Effector memory CD8-positive, alpha-beta T cell (primary cell): ENCODE measurements at regions not wholly inside any gene's neighbourhood (a gene's known extent, or its start where the extent isn't known, plus 50 kb on each side); places are given as distances from the start of the nearest gene placed in this dataset.

Experiments used
- ATAC-seq: fragments of 150-1000 bp; cut with Tn5 transposase; replicated peaks from 2 replicates; pipeline ENCODE4 v1.10.0; 2021; ENCODE audit warnings: mild to moderate bottlenecking, moderate library complexity
- DNase-seq, 3 experiments: peaks; one replicate each; pipeline ENCODE4 v3.0.0; 2021
- H3K27ac Mint-ChIP-seq, 2 donors: one replicate each; pipeline ENCODE4 v1.8.0; 2022; ENCODE audit warnings: mild to moderate bottlenecking in 2 of 2, mixed read lengths in 2 of 2, moderate library complexity in 2 of 2
- H3K27me3 Mint-ChIP-seq, 2 donors: one replicate each; pipeline ENCODE4 v1.8.0; 2022; ENCODE audit warnings: mixed read lengths in 2 of 2
- H3K36me3 Mint-ChIP-seq: one replicate; pipeline ENCODE4 v1.8.0; 2022; ENCODE audit warnings: mild to moderate bottlenecking, moderate library complexity, mixed read lengths; ENCODE audit not compliant: insufficient read depth
- H3K4me1 Mint-ChIP-seq, 2 donors: one replicate each; pipeline ENCODE4 v1.8.0; 2022; ENCODE audit warnings: low read depth in 2 of 2, mixed read lengths in 2 of 2
- H3K4me3 Mint-ChIP-seq, 2 donors: one replicate each; pipeline ENCODE4 v1.8.0; 2022; ENCODE audit warnings: mild to moderate bottlenecking in 2 of 2, mixed read lengths in 2 of 2, moderate library complexity in 2 of 2
- H3K9me3 Mint-ChIP-seq, 2 donors: one replicate each; pipeline ENCODE4 v1.8.0; 2022; ENCODE audit warnings: mixed read lengths in 2 of 2

GRCh38 chr17:73694491-73694890 lies 50.2 kb upstream of the SDK2 start:
- no peaks in the 10 kb centered on the region for H3K36me3 Mint-ChIP-seq
- H3K4me1 Mint-ChIP-seq: peaks cover 0 to 4% of the 10 kb centered on the region in 2 donors
- ATAC-seq: no peak
- H3K4me3 Mint-ChIP-seq: no peak overlapping the region
- peaks cover 0 to 12% of the 10 kb centered on the region in 2 donors for H3K9me3 Mint-ChIP-seq
- H3K27me3 Mint-ChIP-seq: peaks cover 25 to 45% of the 10 kb centered on the region in 2 donors
- no peak for DNase-seq
- H3K27ac Mint-ChIP-seq: no peak overlapping the region

GRCh38 chr17:73695035-73695738 lies 50.9 kb upstream of the SDK2 start:
- Mint-ChIP-seq H3K4me3 (no peak overlapping the region), H3K36me3 (no peaks in the 10 kb centered on the region), H3K27me3 (peaks cover 25 to 39% of the 10 kb centered on the region in 2 donors), H3K4me1 (peaks cover 0 to 4% of the 10 kb centered on the region in 2 donors), H3K27ac (no peak overlapping the region), H3K9me3 (peaks cover 0 to 12% of the 10 kb centered on the region in 2 donors)
- ATAC-seq (no peak), DNase-seq (no peak)

- Mint-ChIP-seq H3K4me1 (peaks cover 0 to 4% of the 10 kb centered on the region in 2 donors), H3K4me3 (no peak overlapping the region), H3K9me3 (peaks cover 0 to 12% of the 10 kb centered on the region in 2 donors), H3K27ac (no peak overlapping the region), H3K36me3 (no peaks in the 10 kb centered on the region), H3K27me3 (peaks cover 20 to 29% of the 10 kb centered on the region in 2 donors)
- ATAC-seq (no peak), DNase-seq (no peak)
Observed at GRCh38 chr17:73696251-73696650, 52.0 kb upstream of the SDK2 start.

GRCh38 chr17:73697872-73698271 lies 53.6 kb upstream of the SDK2 start:
- peaks cover 19 to 25% of the 10 kb centered on the region in 2 donors for H3K27me3 Mint-ChIP-seq
- ATAC-seq (no peak), DNase-seq (no peak)
- peaks cover 0 to 4% of the 10 kb centered on the region in 2 donors for H3K4me1 Mint-ChIP-seq
- H3K9me3 Mint-ChIP-seq: peaks cover 0 to 12% of the 10 kb centered on the region in 2 donors
- H3K27ac Mint-ChIP-seq: no peak overlapping the region
- no peak overlapping the region for H3K4me3 Mint-ChIP-seq
- no peaks in the 10 kb centered on the region for H3K36me3 Mint-ChIP-seq

GRCh38 chr17:73698966-73699365 lies 54.7 kb upstream of the SDK2 start:
- peaks cover 0 to 4% of the 10 kb centered on the region in 2 donors for H3K4me1 Mint-ChIP-seq
- peaks cover 0 to 12% of the 10 kb centered on the region in 2 donors for H3K9me3 Mint-ChIP-seq
- ATAC-seq: no peak
- no peak overlapping the region for H3K27ac Mint-ChIP-seq
- H3K4me3 Mint-ChIP-seq: no peak overlapping the region
- peaks cover 13 to 19% of the 10 kb centered on the region in 2 donors for H3K27me3 Mint-ChIP-seq
- no peak for DNase-seq
- H3K36me3 Mint-ChIP-seq: no peaks in the 10 kb centered on the region

GRCh38 chr17:73701701-73702100 lies 57.5 kb upstream of the SDK2 start:
- H3K9me3 Mint-ChIP-seq: peaks cover 0 to 2% of the 10 kb centered on the region in 2 donors
- DNase-seq (no peak), ATAC-seq (no peak)
- H3K36me3 Mint-ChIP-seq: no peaks in the 10 kb centered on the region
- no peak overlapping the region for H3K4me3 Mint-ChIP-seq
- no peaks in the 10 kb centered on the region for H3K4me1 Mint-ChIP-seq
- H3K27me3 Mint-ChIP-seq: peaks cover 21 to 36% of the 10 kb centered on the region in 2 donors
- peak overlapping the region in 1 of 2 donors; percentile 38 for H3K27ac Mint-ChIP-seq

- Mint-ChIP-seq H3K4me3 (no peak overlapping the region), H3K36me3 (no peaks in the 10 kb centered on the region), H3K27me3 (peaks cover 25 to 45% of the 10 kb centered on the region in 2 donors), H3K9me3 (no peaks in the 10 kb centered on the region), H3K27ac (no peak overlapping the region), H3K4me1 (no peaks in the 10 kb centered on the region)
- no peak for ATAC-seq
- DNase-seq: no peak
Observed at GRCh38 chr17:73703192-73703591, 58.9 kb upstream of the SDK2 start.

GRCh38 chr17:73703917-73704316 lies 59.7 kb upstream of the SDK2 start:
- no peak for ATAC-seq
- H3K27ac Mint-ChIP-seq: no peak overlapping the region

GRCh38 chr17:73705594-73705993 lies 61.3 kb upstream of the SDK2 start:
- no peak overlapping the region for H3K4me3 Mint-ChIP-seq
- no peak for ATAC-seq
- H3K9me3 Mint-ChIP-seq: no peaks in the 10 kb centered on the region
- peaks cover 29 to 54% of the 10 kb centered on the region in 2 donors for H3K27me3 Mint-ChIP-seq
- H3K4me1 Mint-ChIP-seq: peaks cover 4 to 6% of the 10 kb centered on the region in 2 donors
- DNase-seq: no peak
- H3K36me3 Mint-ChIP-seq: no peaks in the 10 kb centered on the region
- H3K27ac Mint-ChIP-seq: no peak overlapping the region

More at GRCh38 chr17:73703917-73704316, 59.7 kb upstream of the SDK2 start:
- peaks cover 22 to 46% of the 10 kb centered on the region in 2 donors for H3K27me3 Mint-ChIP-seq
- H3K4me3 Mint-ChIP-seq: no peak overlapping the region
- H3K4me1 Mint-ChIP-seq: no peaks in the 10 kb centered on the region
- no peaks in the 10 kb centered on the region for H3K9me3 Mint-ChIP-seq
- no peaks in the 10 kb centered on the region for H3K36me3 Mint-ChIP-seq
- DNase-seq: no peak

GRCh38 chr17:73706428-73706827 lies 62.2 kb upstream of the SDK2 start:
- DNase-seq (no peak), ATAC-seq (no peak)
- Mint-ChIP-seq H3K27me3 (peaks cover 29 to 62% of the 10 kb centered on the region in 2 donors), H3K4me3 (no peak overlapping the region), H3K9me3 (no peaks in the 10 kb centered on the region), H3K36me3 (no peaks in the 10 kb centered on the region), H3K4me1 (peaks cover 4 to 6% of the 10 kb centered on the region in 2 donors), H3K27ac (no peak overlapping the region)

- peaks cover 4 to 6% of the 10 kb centered on the region in 2 donors for H3K4me1 Mint-ChIP-seq
- no peak for DNase-seq
- H3K27ac Mint-ChIP-seq: no peak overlapping the region
- ATAC-seq: no peak
- no peaks in the 10 kb centered on the region for H3K36me3 Mint-ChIP-seq
- peaks cover 30 to 59% of the 10 kb centered on the region in 2 donors for H3K27me3 Mint-ChIP-seq
- no peak overlapping the region for H3K4me3 Mint-ChIP-seq
- H3K9me3 Mint-ChIP-seq: no peaks in the 10 kb centered on the region
Observed at GRCh38 chr17:73706858-73707257, 62.6 kb upstream of the SDK2 start.

GRCh38 chr17:73707358-73707757 lies 63.1 kb upstream of the SDK2 start:
- DNase-seq: no peak
- Mint-ChIP-seq H3K4me1 (peaks cover 4 to 6% of the 10 kb centered on the region in 2 donors), H3K4me3 (no peak overlapping the region), H3K9me3 (no peaks in the 10 kb centered on the region), H3K27ac (no peak overlapping the region), H3K36me3 (no peaks in the 10 kb centered on the region), H3K27me3 (peaks cover 31 to 55% of the 10 kb centered on the region in 2 donors)
- ATAC-seq: no peak

- peaks cover 38 to 59% of the 10 kb centered on the region in 2 donors for H3K27me3 Mint-ChIP-seq
- no peaks in the 10 kb centered on the region for H3K36me3 Mint-ChIP-seq
- H3K9me3 Mint-ChIP-seq: no peaks in the 10 kb centered on the region
- DNase-seq: peak; percentile 45 to 62 (median 53)
- ATAC-seq: peak; percentile 36
- H3K4me3 Mint-ChIP-seq: no peak overlapping the region
- H3K27ac Mint-ChIP-seq: no peak overlapping the region
- H3K4me1 Mint-ChIP-seq: peaks cover 4 to 6% of the 10 kb centered on the region in 2 donors
Observed at GRCh38 chr17:73710095-73710592, 65.9 kb upstream of the SDK2 start.

- Mint-ChIP-seq H3K4me3 (no peak overlapping the region), H3K27ac (no peak overlapping the region), H3K4me1 (peaks cover 4 to 6% of the 10 kb centered on the region in 2 donors), H3K27me3 (peaks cover 42 to 61% of the 10 kb centered on the region in 2 donors), H3K36me3 (no peaks in the 10 kb centered on the region), H3K9me3 (no peaks in the 10 kb centered on the region)
- no peak for DNase-seq
- ATAC-seq: no peak
Observed at GRCh38 chr17:73711184-73711583, 66.9 kb upstream of the SDK2 start.
